COR-L47 (cell line): ENCODE measurements at regions not wholly inside any gene's neighbourhood (a gene's known extent, or its start where the extent isn't known, plus 50 kb on each side); places are given as distances from the start of the nearest gene placed in this dataset.
"Not testable (repeated sequence)": the region's sequence is repeated elsewhere in the genome, so short reads cannot be mapped to it uniquely, and the experiment has no call there.

Source experiments
- DNase-seq: peaks from one replicate; lab custom pipeline; 2025; lab: John Stamatoyannopoulos, UW

DNA sequence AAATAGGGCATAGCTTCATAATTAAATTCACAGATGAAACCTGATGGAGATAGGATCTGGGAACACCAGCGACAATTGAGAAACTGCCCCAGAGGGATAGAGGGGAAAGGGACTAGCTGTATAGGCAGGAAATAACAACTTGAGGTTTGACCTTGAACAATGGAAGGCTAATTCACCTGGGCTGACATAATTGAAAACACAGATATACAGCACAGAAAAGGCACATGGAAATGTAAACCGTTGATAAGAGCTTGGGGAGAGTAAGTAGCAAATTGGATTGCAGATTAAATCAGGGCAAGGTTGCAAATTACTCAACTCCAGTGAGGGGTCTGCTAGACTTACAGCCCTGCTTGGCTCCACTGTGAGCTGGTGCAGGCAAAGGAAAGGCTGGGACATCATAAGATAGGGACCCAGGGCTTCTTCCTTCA lies 246.7 kb downstream of the DLEU7 start:
- DNase-seq, result no peak

DNA sequence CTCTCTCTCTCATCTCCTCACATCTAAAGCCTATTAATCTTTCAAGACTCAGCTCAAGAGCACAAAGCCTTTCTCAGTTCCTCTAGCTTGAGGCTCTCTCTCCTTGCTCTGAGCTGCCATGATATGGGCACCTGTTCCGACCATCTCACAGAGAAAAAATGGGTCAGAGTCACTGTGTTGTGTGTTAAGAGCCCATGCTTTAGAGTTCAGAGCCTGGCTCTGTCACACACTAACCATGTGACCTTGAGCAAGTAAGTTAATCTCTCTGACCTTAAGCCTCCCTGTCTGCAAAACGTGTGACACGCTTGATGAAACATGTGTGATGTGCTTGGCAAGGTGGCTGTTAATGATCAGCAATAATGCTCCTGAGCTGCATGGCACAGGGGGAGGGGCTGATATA lies 245.2 kb downstream of the DLEU7 start:
- DNase-seq, result no peak

- DNase-seq, result no peak
These were observed 244.4 kb downstream of the DLEU7 start for GRCh38 chr13:50599046-50599445.

GRCh38 chr13:50599927-50600326 lies 243.6 kb downstream of the DLEU7 start:
- no peak for DNase-seq

DNA sequence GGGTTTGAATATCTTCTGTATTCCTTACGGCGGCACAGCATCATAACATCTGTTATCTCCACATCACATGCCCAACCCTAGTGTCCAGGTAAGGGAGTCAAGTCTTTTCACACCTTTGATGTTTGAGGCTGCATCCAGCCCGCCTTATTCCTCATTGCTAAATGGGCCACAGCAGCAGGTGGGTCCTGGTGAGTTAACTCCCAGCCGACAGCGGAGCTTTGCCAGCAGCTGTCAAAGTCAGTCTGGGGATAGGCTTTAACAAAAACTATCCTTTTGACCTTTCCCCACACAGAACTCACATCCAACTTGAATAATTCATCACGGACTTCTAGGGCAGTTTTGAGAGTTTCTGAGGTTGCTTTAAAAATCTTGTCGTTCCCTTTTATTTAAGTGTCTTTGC lies 235.1 kb downstream of the DLEU7 start:
- no peak for DNase-seq

GRCh38 chr13:50609011-50609410 lies 234.5 kb downstream of the DLEU7 start:
- no peak for DNase-seq

DNA sequence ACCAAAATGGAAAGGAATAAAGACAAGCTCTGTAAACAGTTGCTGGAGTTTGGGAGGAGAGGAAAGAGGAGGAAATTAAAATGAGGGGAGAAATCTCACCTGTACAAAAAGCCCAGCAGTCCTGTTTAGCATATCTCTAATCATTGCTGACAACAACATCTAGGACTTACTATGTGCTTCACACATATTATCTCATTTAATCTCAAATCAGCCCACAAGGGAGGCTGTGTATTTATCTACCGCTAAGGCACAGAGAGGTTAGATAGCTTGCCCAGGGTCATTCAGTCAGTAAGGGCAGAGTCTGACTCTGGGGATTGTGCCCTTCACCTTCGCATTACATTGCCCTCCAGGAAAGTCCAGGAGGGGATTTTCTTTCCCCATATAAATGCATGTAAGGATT lies 233.3 kb downstream of the DLEU7 start:
- no peak for DNase-seq

- no peak for DNase-seq
These were observed 232.2 kb downstream of the DLEU7 start for GRCh38 chr13:50611117-50611781.

DNA sequence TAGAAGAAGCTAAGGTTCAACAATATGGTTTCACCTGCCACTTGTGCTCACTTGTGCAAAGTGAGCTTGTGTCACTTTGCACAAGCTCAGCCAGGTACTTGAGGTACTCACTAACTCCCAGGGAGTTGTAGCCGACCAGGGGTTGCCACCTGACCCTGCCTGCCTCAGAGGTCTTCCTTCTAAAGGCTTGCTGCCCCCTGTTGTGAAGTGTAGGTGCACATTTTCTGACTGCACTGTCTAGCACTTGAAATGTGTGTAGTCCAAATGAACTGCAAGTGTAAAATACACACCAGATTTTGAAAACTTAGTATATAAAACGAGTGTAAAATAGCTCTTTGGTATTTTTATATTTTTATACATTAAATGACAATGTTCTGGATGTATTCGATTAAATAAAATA lies 230.8 kb downstream of the DLEU7 start:
- DNase-seq, result no peak

DNA sequence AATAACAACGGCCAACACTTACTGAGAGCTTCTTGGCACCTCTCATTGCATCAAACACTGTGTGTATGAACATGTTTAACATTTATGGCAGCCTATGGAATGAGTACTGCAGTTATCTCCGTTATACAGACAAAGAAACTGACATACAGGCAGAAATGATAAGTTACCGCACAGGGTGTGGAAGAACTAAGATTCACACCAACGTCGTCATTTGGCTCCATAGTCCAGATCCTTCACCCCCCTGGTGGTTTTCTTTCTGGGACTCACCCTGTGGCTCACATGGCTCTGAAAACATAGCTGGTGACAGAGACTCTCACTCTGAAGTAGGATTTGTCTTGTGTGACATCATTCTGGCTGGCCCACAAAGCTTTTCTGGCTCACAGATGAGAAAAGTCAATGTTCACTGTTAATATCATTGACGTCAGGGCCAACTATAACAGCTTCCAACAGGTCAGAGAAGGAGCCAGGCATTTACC lies 230.1 kb downstream of the DLEU7 start:
- no peak for DNase-seq

GRCh38 chr13:50615234-50615633 lies 228.3 kb downstream of the DLEU7 start:
- DNase-seq, result no peak

- no peak for DNase-seq
These were observed 227.4 kb downstream of the DLEU7 start for GRCh38 chr13:50616101-50616500.

GRCh38 chr13:50617134-50617721 lies 226.3 kb downstream of the DLEU7 start:
- no peak for DNase-seq

- no peak for DNase-seq
These were observed 225.3 kb downstream of the DLEU7 start for GRCh38 chr13:50618206-50618605.

- DNase-seq, result no peak
These were observed 217.4 kb downstream of the DLEU7 start for GRCh38 chr13:50626101-50626547.

DNA sequence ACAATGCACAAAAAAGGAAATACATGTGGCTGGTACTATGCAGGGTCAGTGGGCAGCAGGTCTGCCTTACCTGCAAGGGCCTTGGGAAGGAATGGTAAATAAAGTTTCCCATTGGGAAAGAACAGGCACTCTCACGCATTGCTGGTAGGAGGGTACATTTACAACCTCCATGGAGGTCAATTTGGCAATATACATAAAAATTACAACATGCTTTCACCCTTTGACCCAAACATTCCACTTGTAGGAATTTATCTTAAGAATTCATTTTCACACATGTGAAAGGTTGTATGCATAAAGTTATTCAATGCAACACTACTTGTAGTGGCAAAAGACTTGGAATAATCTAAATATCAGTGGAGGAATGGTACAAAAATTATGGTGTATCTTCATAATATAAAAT lies 216.4 kb downstream of the DLEU7 start:
- DNase-seq, result no peak

DNA sequence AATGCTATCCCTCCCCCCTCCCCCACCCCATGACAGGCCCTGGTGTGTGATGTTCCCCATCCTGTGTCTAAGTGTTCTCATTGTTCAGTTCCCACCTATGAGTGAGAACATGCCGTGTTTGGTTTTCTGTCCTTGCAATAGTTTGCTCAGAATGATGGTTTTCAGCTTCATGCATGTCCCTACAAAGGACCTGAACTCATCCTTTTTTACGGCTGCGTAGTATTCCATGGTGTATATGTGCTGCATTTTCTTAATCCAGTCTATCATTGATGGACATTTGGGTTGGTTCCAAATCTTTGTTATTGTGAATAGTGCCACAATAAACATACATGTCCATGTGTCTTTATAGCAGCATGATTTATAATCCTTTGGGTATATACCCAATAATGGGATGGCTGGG lies 215.0 kb downstream of the DLEU7 start:
- DNase-seq, result not testable (repeated sequence)

- DNase-seq, result no peak
These were observed 214.0 kb downstream of the DLEU7 start for GRCh38 chr13:50629497-50629896.

- no peak for DNase-seq
These were observed 213.5 kb downstream of the DLEU7 start for GRCh38 chr13:50629966-50630365.

DNA sequence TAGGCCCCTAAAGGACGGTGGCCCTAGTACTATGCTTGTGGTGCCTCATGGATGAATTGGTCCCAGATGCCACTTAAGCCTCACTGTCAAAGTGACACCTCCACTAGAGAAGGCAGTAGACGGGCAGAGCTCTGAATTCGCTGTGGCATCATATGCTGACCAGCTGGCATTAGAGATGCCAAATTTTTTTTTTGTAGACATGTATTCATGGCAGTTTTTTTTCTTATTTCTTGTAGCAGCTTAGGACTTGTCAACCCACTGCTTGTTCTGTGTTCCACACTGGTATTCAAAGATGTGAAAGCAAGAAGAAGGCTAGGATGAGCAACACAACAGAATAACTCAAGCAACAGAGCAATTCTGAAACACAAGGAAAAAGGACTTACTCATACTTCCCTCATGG lies 212.5 kb downstream of the DLEU7 start:
- DNase-seq, result no peak

GRCh38 chr13:50634339-50634738 lies 209.2 kb downstream of the DLEU7 start:
- no peak for DNase-seq

- no peak for DNase-seq
These were observed 208.0 kb downstream of the DLEU7 start for GRCh38 chr13:50635504-50635903.

- DNase-seq, result peak; percentile 28
These were observed 207.3 kb downstream of the DLEU7 start for GRCh38 chr13:50636007-50636704.
